ENCODE measurements at regions not wholly inside any gene's neighbourhood (a gene's known extent, or its start where the extent isn't known, plus 50 kb on each side); places are given as distances from the start of the nearest gene placed in this dataset.

GRCh38 chr18:39743463-39743862, 2177.9 kb upstream of the CELF4 start (continued):
- TF ChIP-seq EZH2 (IDR thresholded peaks at IDR 0.05; ENCODE audit: borderline replicate concordance, control insufficient read depth, low read depth, low read length) (no peak), FOS (IDR thresholded peaks at IDR 0.05; ENCODE audit: borderline replicate concordance, extremely low read depth, insufficient read length) (no peak), HDGF (IDR thresholded peaks at IDR 0.05) (no peak), SMAD5 (IDR thresholded peaks at IDR 0.05; ENCODE audit: low read depth) (no peak), ZNF207 (IDR thresholded peaks at IDR 0.05; ENCODE audit: borderline replicate concordance) (no peak), SUZ12 (IDR thresholded peaks at IDR 0.05; ENCODE audit: unreplicated experiment) (no peak), GABPA (IDR thresholded peaks at IDR 0.05; ENCODE audit: low read depth) (no peak), ZNF622 (IDR thresholded peaks at IDR 0.05) (no peak)
- TF ChIP-seq, protein P1, sequence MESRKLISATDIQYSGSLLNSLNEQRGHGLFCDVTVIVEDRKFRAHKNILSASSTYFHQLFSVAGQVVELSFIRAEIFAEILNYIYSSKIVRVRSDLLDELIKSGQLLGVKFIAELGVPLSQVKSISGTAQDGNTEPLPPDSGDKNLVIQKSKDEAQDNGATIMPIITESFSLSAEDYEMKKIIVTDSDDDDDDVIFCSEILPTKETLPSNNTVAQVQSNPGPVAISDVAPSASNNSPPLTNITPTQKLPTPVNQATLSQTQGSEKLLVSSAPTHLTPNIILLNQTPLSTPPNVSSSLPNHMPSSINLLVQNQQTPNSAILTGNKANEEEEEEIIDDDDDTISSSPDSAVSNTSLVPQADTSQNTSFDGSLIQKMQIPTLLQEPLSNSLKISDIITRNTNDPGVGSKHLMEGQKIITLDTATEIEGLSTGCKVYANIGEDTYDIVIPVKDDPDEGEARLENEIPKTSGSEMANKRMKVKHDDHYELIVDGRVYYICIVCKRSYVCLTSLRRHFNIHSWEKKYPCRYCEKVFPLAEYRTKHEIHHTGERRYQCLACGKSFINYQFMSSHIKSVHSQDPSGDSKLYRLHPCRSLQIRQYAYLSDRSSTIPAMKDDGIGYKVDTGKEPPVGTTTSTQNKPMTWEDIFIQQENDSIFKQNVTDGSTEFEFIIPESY (IDR thresholded peaks at IDR 0.05) = no peak

DNA sequence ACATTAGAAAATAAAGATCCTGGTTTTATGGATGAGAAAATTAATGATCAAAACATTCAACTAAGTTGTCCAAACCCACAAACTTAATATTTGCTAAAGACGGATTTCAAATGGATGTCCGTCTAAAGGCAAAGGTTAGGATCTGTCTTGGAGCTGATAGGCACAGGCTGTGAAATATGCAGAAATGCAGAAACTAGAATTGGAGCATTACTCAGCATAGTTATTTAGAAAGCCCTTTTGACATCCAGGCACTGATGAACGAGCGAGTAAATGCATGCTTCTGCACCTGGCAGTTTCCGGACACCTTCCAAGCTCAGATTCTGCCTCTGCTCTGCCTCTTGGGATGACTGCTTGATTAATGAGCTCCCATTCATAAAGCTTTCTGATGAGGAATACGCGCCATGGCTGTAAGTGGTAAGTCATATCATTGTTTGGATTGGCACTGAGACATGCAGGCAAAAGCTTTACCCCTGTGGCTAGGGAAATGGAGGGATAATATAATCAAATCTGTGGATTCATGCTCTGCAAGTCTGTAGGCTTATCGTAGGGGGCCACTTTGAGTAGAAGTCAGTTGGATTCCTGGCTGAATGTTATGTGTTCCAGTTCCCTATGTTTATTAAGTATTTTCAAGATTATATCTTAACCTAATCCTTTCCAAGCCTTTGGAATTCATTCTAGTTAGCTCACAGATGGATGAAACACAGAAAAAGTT, 2176.3 kb upstream of the CELF4 start:
- Histone ChIP-seq H2AFZ (ENCODE audit: control insufficient read depth, low read depth, low read length) (no peak overlapping the region), H4K20me1 (ENCODE audit: control insufficient read depth, insufficient read depth) (no peaks in the 10 kb centered on the region), H3K4me3 (no peak overlapping the region), H3K79me2 (ENCODE audit: control insufficient read depth, insufficient read depth, low read length) (no peaks in the 10 kb centered on the region), H3K27ac (ENCODE audit: control insufficient read depth, insufficient read depth) (no peak overlapping the region), H3K36me3 (ENCODE audit: control insufficient read depth in 2 of 2, insufficient read depth in 2 of 2, low read length in 1 of 2) (no peaks in the 10 kb centered on the region), H3K27me3 (replicated peaks in 1 of 2; ENCODE audit: control insufficient read depth in 2 of 2, insufficient read depth in 2 of 2, low read length in 1 of 2) (no peaks in the 10 kb centered on the region), H3K4me1 (ENCODE audit: control insufficient read depth, insufficient read depth, low read length) (no peaks in the 10 kb centered on the region), H3K9ac (ENCODE audit: control insufficient read depth, insufficient read depth, low read length) (no peak overlapping the region), H3K9me3 (replicated peaks; ENCODE audit: control insufficient read depth, insufficient read depth, low read length) (no peaks in the 10 kb centered on the region), H3K4me2 (ENCODE audit: control insufficient read depth, insufficient read depth) (no peak overlapping the region)
- WGBS (ENCODE audit: insufficient coverage, insufficient replicate concordance, low lambda C conversion rate, missing lambda C conversion rate) = 39% methylated on average over 8 of the region's 8 CpGs
- SMC1A ChIA-PET (ENCODE audit: uncharacterized antibody, unreplicated experiment) = no interaction called here
- CTCF ChIA-PET = no interaction called here
- in situ Hi-C loops (cut with MboI) = no loop called here
- FAIRE-seq = no peak
- RAD21 ChIA-PET (ENCODE audit: unreplicated experiment) = no interaction called here
- no TSS peak for BruUV-seq (replicated peaks)
- DNase-seq (ENCODE audit: low read depth, low spot score) = no peak
- ATAC-seq = no peak
- TF ChIP-seq HDGF (IDR thresholded peaks at IDR 0.05) (no peak), NR2C2 (IDR thresholded peaks at IDR 0.05; ENCODE audit: borderline replicate concordance, control insufficient read depth, insufficient read length, low read depth) (no peak), TCF7 (IDR thresholded peaks at IDR 0.05; ENCODE audit: borderline replicate concordance) (no peak), SUPT20H (IDR thresholded peaks at IDR 0.05; ENCODE audit: borderline replicate concordance, control insufficient read depth, low read depth, low read length) (no peak), MYB (IDR thresholded peaks at IDR 0.05; ENCODE audit: borderline replicate concordance, low read depth, low read length) (no peak), SIN3A (IDR thresholded peaks at IDR 0.05; ENCODE audit: low read depth, low read length) (no peak)
- intact Hi-C loops (cut with micrococcal nuclease; ENCODE audit: unreplicated experiment) = no loop called here
- POLR2A ChIA-PET = no interaction called here

Measured in GM12878 (cell line).